Esophagus muscularis mucosa (tissue), 4 donors: ENCODE measurements at regions not wholly inside any gene's neighbourhood (a gene's known extent, or its start where the extent isn't known, plus 50 kb on each side); places are given as distances from the start of the nearest gene placed in this dataset.

Experiments
- DNase-seq: peaks from one replicate; pipeline ENCODE4 v3.0.0-alpha.2; 2017; ENCODE audit errors: extremely low spot score
- H3K27ac ChIP-seq, 4 donors: fragments of 200-600 bp; sonication (generic); replicated peaks in 1 of 4; 1 replicate in 3 of 4; 2 replicates in 1 of 4; pipeline ENCODE4 v1.5.1; 2016 to 2019; ENCODE audit warnings: mild to moderate bottlenecking in 1 of 4
- H3K27me3 ChIP-seq, 4 donors: fragments of 200-600 bp; sonication (generic); one replicate each; pipeline versions ENCODE4 v1.5.1 to v1.6.0; 2016 to 2019
- H3K36me3 ChIP-seq, 4 donors: fragments of 200-600 bp; sonication (generic); one replicate each; pipeline ENCODE4 v1.5.1; 2016 to 2019
- H3K4me1 ChIP-seq, 4 donors: fragments of 200-600 bp; sonication (generic); one replicate each; pipeline ENCODE4 v1.5.1; 2016 to 2019
- H3K4me3 ChIP-seq, 4 donors: fragments of 200-600 bp; sonication (generic); 1 replicate in 2 of 4; 2 replicates in 2 of 4; pipeline ENCODE4 v1.5.1; 2016 to 2019; ENCODE audit warnings: mild to moderate bottlenecking in 4 of 4, moderate library complexity in 1 of 4
- H3K9me3 ChIP-seq, 4 donors: fragments of 200-600 bp; sonication (generic); 1 replicate in 3 of 4; 2 replicates in 1 of 4; pipeline ENCODE4 v1.5.1; 2016 to 2019
- CTCF ChIP-seq, 3 experiments: fragments of 200-600 bp in 2 of 3; fragments of 450-650 bp in 1 of 3; sonication (generic) in 2 of 3; IDR thresholded peaks; one replicate each; pipeline ENCODE4 v1.5.1; 2017 to 2019; ENCODE audit warnings: antibody characterized with exemption in 3 of 3, mild to moderate bottlenecking in 2 of 3, moderate library complexity in 1 of 3
- EP300 ChIP-seq: sonication (generic); formaldehyde crosslinking; IDR thresholded peaks from one replicate; pipeline ENCODE4 v1.6.1; 2017; ENCODE audit warnings: antibody characterized with exemption
- POLR2A ChIP-seq: fragments of 450-650 bp; IDR thresholded peaks from one replicate; pipeline ENCODE4 v1.6.1; 2017; ENCODE audit warnings: antibody characterized with exemption, moderate library complexity, mild to moderate bottlenecking, low read depth
- POLR2AphosphoS5 ChIP-seq, 2 donors: sonication (generic); formaldehyde crosslinking; IDR thresholded peaks; one replicate each; pipeline ENCODE4 v1.6.1; 2017; ENCODE audit warnings: antibody characterized with exemption in 2 of 2
- WGBS: methylation state at CpG from one replicate; pipeline ENCODE4 v1.1.5; 2018; 5-methylcytosine and 5-hydroxymethylcytosine counted together
- intact Hi-C: fragments of 100-400 bp; cut with DNase I; formaldehyde crosslinking; loops from one replicate; pipeline ENCODE4 v1.15.1; 2023

- no peaks in the 10 kb centered on the region for H3K36me3 ChIP-seq
- H3K4me3 ChIP-seq, result no peak overlapping the region
These were observed 189.8 kb upstream of the SALL3 start for GRCh38 chr18:78789850-78790249.

GRCh38 chr18:78790511-78790910 lies 189.1 kb upstream of the SALL3 start:
- intact Hi-C loops, result no loop called here

More at GRCh38 chr18:78789850-78790249, 189.8 kb upstream of the SALL3 start:
- H3K9me3 ChIP-seq, result no peaks in the 10 kb centered on the region
- H3K27ac ChIP-seq, result no peak overlapping the region
- DNase-seq, result no peak
- intact Hi-C loops, result no loop called here
- WGBS, result 85% methylated on average over 11 of the region's 11 CpGs
- no peaks in the 10 kb centered on the region for H3K4me1 ChIP-seq
- TF ChIP-seq POLR2AphosphoS5 (IDR thresholded peaks at IDR 0.05), result no peak
- no peak for TF ChIP-seq CTCF (IDR thresholded peaks at IDR 0.05)
- TF ChIP-seq POLR2A, result no peak
- peaks cover 0 to 26% (median 0%) of the 10 kb centered on the region in 4 donors for H3K27me3 ChIP-seq

GRCh38 chr18:78790960-78791359 lies 188.7 kb upstream of the SALL3 start:
- 85% methylated on average over 11 of the region's 11 CpGs for WGBS

More at GRCh38 chr18:78790511-78790910, 189.1 kb upstream of the SALL3 start:
- 92% methylated on average over 5 of the region's 6 CpGs for WGBS
- Histone ChIP-seq H3K4me3 (no peak overlapping the region), H3K4me1 (no peaks in the 10 kb centered on the region), H3K9me3 (no peaks in the 10 kb centered on the region), H3K27me3 (peaks cover 0 to 26% (median 0%) of the 10 kb centered on the region in 4 donors), H3K36me3 (no peaks in the 10 kb centered on the region), H3K27ac (no peak overlapping the region)
- TF ChIP-seq CTCF (IDR thresholded peaks at IDR 0.05) (no peak), EP300 (no peak), POLR2A (no peak), POLR2AphosphoS5 (IDR thresholded peaks at IDR 0.05) (no peak)
- DNase-seq, result no peak

GRCh38 chr18:78792094-78792493 lies 187.5 kb upstream of the SALL3 start:
- H3K27ac ChIP-seq, result no peak overlapping the region
- H3K27me3 ChIP-seq, result peaks cover 0 to 23% (median 0%) of the 10 kb centered on the region in 4 donors
- intact Hi-C loops, result no loop called here
- no peak for DNase-seq
- no peaks in the 10 kb centered on the region for H3K9me3 ChIP-seq
- TF ChIP-seq EP300 (no peak), POLR2A (no peak), CTCF (IDR thresholded peaks at IDR 0.05) (no peak), POLR2AphosphoS5 (IDR thresholded peaks at IDR 0.05) (no peak)
- no peak overlapping the region for H3K4me3 ChIP-seq
- no peaks in the 10 kb centered on the region for H3K36me3 ChIP-seq
- no peaks in the 10 kb centered on the region for H3K4me1 ChIP-seq
- WGBS, result 91% methylated on average over 9 of the region's 9 CpGs

More at GRCh38 chr18:78790960-78791359, 188.7 kb upstream of the SALL3 start:
- Histone ChIP-seq H3K9me3 (no peaks in the 10 kb centered on the region), H3K4me3 (no peak overlapping the region), H3K4me1 (no peaks in the 10 kb centered on the region), H3K36me3 (no peaks in the 10 kb centered on the region), H3K27me3 (peaks cover 0 to 26% (median 0%) of the 10 kb centered on the region in 4 donors), H3K27ac (no peak overlapping the region)
- intact Hi-C loops, result no loop called here
- DNase-seq, result no peak
- TF ChIP-seq POLR2AphosphoS5 (IDR thresholded peaks at IDR 0.05) (no peak), CTCF (IDR thresholded peaks at IDR 0.05) (no peak), EP300 (no peak), POLR2A (no peak)

- Histone ChIP-seq H3K27ac (no peak overlapping the region), H3K4me3 (no peak overlapping the region), H3K4me1 (no peaks in the 10 kb centered on the region), H3K36me3 (no peaks in the 10 kb centered on the region), H3K9me3 (no peaks in the 10 kb centered on the region), H3K27me3 (peaks cover 0 to 19% (median 0%) of the 10 kb centered on the region in 4 donors)
- 90% methylated on average over 20 of the region's 20 CpGs for WGBS
- no peak for DNase-seq
- no peak for TF ChIP-seq CTCF (IDR thresholded peaks at IDR 0.05)
- no peak for TF ChIP-seq POLR2A
- TF ChIP-seq POLR2AphosphoS5 (IDR thresholded peaks at IDR 0.05), result no peak
- no peak for TF ChIP-seq EP300
- intact Hi-C loops, result no loop called here
These were observed 186.9 kb upstream of the SALL3 start for GRCh38 chr18:78792736-78793135.
